ENCODE measurements at regions not wholly inside any gene's neighbourhood (a gene's known extent, or its start where the extent isn't known, plus 50 kb on each side); places are given as distances from the start of the nearest gene placed in this dataset.
"Not testable (repeated sequence)": the region's sequence is repeated elsewhere in the genome, so short reads cannot be mapped to it uniquely, and the experiment has no call there.

DNA sequence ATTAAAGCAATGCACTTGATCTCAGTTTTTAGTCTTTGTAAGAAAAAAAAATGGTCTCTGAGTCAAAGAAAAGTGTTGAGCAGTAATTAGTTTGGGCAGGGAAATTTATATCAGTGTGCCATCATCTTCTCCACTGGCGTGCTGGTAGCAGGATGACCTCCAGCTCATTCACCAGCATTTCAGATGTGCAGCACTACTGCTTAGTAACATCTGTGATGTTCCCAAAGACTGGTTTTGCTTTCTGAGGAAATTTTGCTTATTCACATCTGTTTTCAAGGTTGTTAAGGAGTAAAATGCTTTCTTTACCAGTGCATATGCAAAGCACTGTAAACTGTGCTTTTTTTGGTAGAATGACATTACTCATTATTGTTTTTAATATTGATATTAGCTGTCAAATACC lies 540.4 kb downstream of the TRAM1L1 start:
- DNase-seq (ENCODE audit: low spot score), result no peak

DNA sequence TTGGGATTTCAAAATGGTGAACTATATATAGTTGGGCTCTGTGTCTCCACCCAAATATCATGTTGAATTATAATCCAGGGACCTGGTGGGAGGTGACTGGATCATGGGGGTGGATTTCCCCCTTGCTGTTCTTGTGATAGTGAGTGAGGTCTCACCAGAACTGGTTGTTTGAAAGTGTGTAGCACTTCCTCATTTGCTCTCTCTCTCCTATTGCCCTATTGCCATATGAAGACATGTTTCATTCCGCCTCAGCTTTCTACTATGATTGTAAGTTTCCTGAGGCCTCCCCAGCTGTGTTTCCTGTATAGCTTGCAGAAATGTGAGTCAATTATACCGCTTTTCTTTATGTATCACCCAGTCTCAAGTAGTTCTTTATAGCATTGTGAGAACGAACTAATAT lies 545.6 kb downstream of the TRAM1L1 start:
- no peak for DNase-seq (ENCODE audit: low spot score)

DNA sequence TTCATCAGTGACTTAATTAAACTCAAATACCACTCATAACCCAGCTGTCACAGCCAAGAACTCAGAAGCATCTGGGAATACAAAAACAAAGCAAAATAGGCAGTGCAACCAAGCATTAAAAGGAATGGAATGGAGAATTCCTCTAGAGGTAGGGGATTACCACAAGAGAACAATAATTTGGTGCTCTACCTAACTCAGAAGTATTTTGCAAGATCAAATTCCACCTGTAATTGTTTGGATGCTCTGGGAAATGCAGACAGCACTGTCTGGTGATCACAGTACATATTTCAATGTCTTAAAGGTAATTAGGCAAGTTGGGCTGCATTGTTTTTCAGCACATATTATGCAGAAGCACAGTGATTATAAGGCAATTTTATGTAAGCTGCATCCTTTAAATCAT lies 547.5 kb downstream of the TRAM1L1 start:
- DNase-seq (ENCODE audit: low spot score), result no peak

DNA sequence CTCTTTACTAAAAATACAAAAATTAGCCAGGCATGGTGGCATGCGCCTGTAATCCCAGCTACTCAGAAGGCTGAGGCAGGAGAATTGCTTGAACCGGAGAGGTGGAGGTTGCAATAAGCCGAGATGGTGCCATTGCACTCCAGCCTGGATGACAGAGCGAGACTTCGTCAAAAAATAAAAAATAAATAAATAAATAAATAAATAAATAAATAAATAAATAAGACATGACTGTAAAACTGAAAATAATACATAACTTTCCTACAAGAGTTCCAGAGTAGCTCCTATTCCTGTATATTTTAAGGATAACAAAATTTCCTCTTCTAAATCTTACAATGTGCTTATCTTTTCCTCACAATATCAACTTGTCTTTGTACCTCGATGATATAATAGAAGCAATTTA lies 549.4 kb downstream of the TRAM1L1 start:
- DNase-seq (ENCODE audit: low spot score), result not testable (repeated sequence)

DNA sequence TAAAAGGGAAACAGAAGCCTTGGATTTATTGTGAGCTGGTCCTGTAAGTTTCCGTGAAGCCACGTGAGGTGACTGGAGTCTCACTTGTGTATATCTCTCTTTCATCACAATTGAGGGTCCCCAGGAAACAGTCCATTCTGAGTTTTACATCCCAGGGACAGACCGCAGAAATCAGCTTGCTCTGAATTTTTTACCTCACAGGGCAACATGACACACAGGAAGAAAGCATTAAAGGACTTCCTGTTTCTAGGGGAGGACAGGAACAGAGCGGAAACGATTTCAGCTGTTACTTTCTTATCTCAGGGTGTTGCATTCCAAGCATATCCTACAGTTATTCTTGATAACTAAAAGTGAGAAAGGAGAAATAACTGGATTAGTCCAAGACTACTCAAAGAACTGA lies 553.5 kb downstream of the TRAM1L1 start:
- DNase-seq (ENCODE audit: low spot score), result no peak

DNA sequence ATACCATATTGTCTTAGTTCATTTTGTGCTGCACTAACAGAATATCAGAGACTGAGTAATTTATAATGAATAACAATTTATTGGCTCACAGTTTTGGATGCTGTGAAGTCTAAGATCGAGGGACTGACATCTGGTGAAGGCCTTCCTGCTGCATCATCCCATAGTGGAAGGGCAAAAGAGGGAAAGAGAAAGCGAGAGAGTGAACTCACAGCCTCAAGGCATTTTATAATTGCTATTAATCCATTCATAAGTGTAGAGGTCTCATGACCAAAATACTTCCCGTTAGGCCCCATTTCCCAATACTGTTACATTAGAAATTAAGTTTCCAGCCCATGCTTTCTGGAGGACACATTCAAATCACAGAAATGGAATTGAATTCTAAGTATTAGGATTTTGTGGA lies 554.4 kb downstream of the TRAM1L1 start:
- DNase-seq (ENCODE audit: low spot score), result no peak

DNA sequence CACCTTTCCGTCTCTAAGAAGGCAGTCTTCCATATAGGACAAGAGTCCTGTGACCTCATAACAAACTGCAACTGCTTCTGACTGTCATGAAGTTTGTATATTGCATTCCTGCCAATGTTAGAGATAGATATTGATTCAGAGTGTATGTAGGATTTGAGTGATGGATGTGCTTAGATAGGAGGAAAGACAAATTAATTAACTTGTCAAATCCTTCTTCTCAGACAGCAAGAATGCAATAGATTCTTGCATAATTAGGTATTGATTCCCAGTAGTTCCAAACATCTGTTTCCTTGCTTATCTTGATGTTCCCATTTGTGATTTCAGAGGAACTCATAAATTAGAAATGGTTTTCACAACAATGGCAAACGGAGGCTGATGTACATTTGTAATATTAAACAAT lies 555.3 kb downstream of the TRAM1L1 start:
- no peak for DNase-seq (ENCODE audit: low spot score)

DNA sequence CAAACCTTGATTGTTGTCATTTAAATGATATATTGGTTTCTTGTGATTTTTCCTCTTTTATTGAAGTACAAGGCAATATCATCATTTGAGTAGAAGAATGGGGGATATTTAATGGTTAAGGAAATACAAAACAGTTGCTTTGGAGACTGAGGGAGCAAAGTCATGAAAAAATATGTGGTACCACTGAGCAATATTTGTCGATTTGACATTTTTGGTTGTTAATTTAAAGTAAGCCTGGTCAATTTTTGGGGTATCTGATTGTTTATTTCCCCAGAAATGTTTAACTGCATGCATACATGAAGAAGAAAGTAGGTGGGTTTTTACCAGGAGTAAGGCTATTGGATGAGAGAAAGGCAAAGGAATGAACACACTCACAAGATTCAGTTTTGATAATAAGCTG lies 556.2 kb downstream of the TRAM1L1 start:
- no peak for DNase-seq (ENCODE audit: low spot score)

DNA sequence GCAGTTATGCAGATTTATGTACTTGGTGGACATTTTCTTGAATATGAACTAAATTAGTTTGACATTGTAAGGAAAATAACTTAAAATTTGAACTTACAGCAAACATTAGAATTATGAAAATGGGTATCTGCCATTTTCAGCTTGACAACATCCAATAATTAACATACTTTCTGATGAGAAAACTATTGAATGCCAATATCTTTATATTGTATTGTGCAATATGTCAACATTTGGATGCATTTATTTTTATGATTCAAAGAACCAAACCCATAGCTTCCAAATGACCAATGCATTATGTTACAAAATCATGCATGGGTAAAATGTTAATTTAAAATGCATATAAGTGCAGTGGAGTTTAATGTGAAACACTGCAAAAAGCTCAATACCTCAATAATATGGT lies 562.5 kb downstream of the TRAM1L1 start:
- DNase-seq (ENCODE audit: low spot score), result no peak

DNA sequence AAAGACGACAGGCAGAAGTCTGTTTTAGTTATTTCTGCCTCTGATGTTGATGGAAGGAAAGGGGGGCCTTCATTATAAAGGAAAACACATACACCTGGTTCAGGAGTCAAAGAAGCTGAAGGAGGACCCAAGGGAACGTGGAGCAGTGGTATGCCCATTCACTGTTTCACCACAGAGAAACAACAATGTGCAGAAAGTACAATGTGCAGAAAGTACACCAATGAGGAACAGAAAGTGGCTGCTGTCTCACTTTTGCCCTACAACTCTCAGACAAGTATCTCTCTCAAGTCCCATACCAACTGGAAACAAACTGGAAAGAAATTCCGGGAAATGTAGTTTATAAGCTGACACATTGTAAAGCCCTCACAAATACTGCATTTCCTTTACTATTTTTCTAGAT lies 564.5 kb downstream of the TRAM1L1 start:
- no peak for DNase-seq (ENCODE audit: low spot score)

DNA sequence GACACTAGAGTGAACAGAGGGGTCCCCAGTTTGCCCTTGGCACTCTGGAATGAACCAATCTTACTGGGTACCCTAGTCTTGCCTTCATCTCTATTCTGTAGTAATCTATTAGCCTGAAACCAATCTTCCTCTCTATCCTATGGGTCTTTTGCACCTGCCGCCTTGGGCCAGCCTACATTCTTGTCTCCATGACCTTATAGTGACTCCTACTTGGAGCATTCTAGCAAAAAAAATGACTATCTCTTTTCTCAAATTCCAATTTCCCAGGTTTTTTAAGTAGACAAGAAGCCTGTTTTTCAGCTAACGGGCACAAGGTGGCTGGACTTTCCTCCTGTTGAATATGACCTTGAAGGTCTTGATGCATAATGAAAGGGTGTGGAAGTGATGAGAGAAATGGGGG lies 568.7 kb downstream of the TRAM1L1 start:
- DNase-seq (ENCODE audit: low spot score), result no peak

DNA sequence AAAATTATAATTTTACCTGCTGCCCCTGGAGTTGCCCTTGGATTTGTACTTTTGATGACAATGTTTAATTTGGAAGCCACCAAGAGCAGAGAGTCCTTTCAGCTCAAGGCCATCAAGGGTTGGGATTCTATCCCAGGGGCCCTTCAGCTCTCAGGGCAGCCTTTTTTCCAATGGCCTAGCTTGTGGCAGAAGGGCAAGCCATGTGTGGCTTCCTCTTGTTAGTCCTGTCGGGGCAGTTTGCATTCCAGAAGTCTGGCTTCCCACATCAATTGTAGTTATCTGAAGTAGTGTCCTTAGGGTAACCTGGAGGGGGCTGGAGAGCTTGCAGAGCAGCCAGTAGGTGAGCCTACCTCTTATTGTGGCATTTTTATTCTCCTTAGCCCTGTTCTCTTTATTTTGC lies 569.4 kb downstream of the TRAM1L1 start:
- no peak for DNase-seq (ENCODE audit: low spot score)

DNA sequence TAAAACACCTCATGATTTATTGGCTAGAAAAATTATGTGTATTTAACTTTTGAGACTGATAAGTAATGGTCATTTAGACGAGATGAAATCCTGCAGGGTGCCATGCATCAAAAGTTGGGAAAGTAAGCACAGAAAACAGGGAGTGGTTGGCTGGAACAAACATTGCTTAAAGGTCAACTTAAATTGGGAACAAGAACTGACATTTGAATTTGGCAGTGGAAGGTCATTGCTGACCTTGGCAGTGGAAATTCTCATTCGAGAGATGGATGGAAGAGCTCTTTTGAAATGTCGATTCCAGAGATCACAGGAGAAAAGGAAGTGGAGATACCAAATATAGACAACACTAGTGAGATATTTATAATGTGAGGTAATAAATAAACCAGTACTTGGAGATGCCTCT lies 572.8 kb downstream of the TRAM1L1 start:
- DNase-seq (ENCODE audit: low spot score), result no peak

DNA sequence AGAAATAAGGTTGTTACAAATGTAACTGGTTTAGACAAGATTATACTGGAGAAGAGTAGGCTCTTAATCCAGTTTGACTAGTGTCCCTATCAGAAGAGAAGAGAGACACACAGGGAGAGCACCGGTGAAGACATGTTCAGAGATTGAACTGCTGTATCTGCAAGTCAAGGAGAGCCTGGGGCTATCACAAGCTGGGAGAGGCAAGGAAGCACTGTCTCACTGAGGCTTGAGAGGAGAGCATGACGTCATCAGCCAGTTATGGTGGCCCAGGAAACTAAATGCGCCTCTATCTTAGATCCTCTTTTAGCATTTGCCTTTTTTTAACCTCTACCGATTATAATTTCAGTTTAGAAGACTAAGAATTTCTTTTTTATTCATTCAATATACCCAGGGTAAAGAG lies 583.4 kb downstream of the TRAM1L1 start:
- no peak for DNase-seq (ENCODE audit: low spot score)

DNA sequence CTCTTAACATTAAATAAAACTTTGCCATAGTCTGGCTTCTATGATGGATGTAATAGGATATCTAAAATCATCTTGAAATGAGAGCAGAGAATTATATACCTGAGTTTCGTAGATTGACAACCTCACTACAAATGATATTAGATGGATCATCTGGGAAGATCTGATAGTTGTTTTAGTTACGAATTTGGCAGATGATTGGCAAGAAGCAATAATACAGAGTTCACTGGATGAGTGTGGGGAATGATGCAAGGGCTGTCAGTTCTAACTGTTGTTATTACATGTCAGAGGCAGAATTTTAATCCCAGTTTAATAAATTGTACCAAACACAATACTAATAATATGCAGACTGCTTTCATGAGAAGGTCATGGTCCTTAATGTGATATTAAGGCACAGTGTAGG lies 585.2 kb downstream of the TRAM1L1 start:
- DNase-seq (ENCODE audit: low spot score), result no peak

DNA sequence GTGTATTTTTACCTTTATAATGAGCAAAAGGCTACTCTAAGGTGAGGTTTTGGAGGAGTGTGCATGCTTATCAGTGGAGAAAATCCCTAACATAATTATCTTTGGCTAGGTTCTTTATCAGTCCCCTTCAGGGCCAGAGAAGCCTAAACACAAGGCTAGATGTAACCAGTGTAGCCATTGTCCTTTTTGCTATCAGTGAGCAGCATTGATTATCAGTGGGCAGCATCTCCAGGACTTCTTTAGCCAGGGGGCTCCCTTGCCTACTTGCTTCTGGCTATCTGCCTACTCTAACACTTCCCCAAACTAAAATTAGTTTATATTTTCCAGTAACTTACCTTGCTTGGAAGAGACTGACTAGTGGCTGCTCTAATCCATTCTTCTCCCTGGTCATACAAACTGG lies 595.6 kb downstream of the TRAM1L1 start:
- DNase-seq (ENCODE audit: low spot score), result no peak

DNA sequence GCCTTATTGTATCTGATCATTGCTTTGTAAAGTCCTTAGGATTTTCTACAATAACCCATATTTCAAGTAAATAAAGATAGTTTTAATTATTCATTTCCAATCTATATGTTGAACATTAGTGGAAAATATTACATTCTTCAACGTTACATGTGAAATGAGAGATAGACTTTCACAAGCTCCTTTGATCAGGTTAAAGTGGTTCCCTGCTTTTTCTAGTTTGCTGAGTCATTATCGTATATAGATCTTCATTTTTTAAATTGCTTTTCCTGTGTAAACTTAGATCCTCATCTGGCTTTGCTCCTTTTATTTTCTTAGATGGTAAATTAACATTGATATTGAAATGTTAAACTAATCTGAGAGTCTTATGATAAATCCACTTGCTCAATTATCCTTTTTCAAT lies 599.0 kb downstream of the TRAM1L1 start:
- no peak for DNase-seq (ENCODE audit: low spot score)

DNA sequence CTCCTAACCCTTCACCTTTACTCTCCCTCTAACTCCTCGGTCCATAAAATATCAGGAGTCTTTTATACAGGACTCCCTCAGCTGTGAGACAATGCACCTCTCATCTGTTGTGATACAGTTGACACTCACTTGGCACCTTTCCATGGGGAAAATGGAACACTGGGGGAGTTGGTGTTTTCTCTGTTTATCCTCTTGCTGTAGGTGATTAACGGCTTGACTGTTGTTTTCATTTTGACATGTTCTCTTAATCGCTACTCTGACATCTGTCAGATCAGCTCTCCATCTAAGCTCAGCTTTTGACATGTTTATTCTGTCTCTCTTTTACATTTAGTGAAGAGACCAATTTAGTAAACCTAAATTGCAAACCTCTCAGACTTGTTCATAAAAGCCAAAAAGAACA lies 604.8 kb downstream of the TRAM1L1 start:
- no peak for DNase-seq (ENCODE audit: low spot score)

DNA sequence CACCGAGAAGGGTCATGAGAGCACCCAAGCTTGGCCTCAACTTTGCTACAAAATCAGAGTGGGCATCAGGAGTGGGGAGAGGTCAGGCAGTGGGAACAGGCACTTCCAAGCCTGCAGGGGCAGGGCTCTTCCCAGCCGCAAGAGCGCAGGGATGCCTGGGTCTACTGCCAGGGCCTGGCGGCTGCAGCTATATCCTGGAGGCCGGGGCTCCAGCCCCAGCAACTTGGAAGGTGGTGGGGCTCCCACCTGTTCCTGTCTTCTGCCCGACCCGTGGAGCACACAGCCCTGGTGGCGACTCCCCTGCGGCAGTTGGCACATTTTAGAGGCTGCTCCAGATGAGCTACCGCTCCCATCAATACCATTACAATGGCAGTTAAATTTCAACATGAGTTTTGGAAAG lies 607.0 kb downstream of the TRAM1L1 start:
- no peak for DNase-seq (ENCODE audit: low spot score)

DNA sequence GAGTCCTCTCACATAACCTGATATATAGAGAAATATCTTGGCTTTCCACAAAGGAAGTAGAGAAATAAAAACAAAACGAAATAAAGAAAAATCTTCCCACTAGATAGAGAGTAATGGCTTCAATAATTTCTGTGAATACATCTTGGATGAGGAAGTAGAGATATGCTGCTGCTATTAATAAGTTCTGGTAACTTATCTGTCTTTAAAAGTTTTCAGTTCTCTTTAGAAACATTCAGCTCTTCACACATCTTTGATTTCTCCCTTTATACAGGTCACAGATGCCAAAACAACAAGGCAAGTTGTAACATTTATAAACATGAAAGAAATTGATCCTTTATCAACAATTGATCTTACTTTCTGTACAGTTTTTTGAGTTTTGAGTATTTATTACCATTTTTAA lies 615.8 kb downstream of the TRAM1L1 start:
- no peak for DNase-seq (ENCODE audit: low spot score)

DNA sequence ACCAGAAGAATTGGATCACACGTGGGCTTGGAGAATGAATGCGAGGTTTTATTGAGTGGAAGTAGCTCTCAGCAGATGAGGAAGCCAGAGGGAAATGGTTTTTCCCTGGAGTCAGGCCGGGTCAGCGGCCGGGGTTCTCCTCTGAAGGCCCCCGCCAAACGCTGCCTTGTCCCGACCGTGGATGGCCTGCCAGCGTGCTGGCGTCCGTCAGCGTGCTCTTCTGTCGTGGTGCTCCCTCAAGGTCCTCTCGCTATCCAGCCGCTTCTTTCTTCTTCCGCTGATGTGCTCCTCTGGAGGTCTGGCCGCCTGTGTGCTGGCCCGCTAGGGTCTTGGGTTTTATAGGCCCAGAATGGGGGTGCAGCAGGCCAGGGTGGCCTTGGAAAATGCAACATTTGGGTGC lies 632.2 kb downstream of the TRAM1L1 start:
- no peak for DNase-seq (ENCODE audit: low spot score)

DNA sequence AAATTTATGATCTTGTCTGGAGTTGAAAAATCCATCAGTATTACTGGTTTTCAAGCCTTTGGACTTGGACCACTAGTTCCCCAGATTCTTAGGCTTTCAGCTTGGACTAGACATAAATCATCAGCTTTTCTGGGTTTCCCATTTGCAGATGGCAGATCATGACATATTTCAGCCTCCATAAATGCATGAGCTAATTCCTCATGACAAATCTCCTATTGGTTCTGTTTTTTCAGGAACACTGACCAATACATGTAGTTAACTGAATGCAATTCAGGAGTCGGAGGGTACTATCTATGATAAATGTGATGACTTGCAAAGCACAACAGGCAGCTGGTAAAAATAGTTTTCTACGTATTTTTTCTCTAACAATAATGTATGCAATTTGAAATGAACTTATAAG lies 635.6 kb downstream of the TRAM1L1 start:
- DNase-seq (ENCODE audit: low spot score), result no peak

DNA sequence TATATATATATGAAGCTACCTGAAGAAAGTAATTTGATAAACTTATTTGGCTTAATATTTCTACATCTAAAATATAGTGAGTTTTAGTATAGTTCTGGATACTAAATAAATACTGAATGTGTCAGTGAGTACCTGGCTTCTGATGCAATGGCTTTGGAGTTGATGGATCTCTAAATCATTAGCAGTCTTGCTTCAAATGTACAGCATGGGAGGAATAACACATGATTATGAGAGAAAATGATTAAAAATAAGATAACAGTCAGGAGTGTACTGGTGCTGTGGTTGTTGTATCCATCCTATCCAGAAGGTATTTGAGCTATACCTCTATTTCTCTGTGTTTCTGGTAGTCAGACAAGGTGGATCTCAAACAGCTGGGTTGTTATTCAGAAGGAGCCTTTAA lies 641.3 kb downstream of the TRAM1L1 start:
- DNase-seq (ENCODE audit: low spot score), result no peak

DNA sequence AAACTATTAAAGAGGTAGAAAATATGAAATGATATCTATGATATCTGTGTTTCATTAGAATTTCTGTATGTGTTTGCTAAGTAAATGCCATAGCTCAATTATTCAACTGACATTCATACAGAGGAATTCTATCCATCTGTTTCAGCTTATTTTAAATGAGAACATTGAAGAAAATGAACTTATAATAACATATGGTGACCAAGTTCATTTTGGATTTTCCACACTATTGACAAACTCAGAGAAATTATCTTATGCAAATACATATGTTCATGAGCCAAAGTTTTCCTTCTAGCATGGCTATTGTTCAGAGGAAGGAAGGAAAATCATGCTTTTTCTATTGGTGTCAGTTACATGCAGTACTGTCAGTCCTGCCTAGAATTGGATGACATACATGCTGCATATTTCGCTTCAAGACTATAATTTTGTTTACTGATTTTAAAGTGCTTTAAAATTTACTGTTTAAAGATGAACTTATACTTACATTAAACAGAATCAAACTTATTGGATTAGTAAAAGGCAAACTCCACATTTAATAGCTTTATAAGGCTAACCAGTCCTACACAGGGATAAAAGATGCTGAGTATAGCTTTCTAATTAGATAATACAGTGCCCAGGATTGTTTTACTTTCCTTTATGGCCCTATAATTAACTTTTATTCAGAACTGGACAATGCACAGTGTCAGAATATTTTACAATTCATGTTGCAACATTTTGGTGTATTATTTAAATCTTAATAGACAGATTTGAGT lies 646.2 kb downstream of the TRAM1L1 start:
- no peak for DNase-seq (ENCODE audit: low spot score)

DNA sequence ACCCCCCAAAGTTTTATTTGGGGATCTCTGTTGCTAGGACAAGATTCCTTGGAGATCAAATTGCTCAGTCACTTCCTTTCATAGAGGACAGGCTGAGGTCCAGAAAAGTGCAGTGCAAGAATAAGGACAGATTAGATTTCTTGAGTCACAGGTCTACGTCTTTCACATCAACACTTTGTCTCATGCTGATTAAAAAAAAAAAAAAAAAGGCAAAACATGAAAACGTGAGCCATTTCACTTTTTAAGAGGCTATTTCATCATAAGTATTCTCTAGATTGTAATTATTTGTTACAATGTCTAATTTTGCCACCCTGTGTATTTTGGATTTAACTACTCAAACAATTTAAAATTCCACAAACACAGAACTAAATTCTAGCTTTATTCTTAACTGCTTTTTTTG lies 647.0 kb downstream of the TRAM1L1 start:
- no peak for DNase-seq (ENCODE audit: low spot score)
